C4-2B (cell line): ENCODE measurements at regions not wholly inside any gene's neighbourhood (a gene's known extent, or its start where the extent isn't known, plus 50 kb on each side); places are given as distances from the start of the nearest gene placed in this dataset.

Experiments
- CTCF ChIP-seq: fragments of 450-650 bp; conservative IDR thresholded peaks from 2 replicates; pipeline ENCODE4 v1.5.1; 2017; ENCODE audit warnings: mild to moderate bottlenecking
- ZFX ChIP-seq: fragments of 450-650 bp; IDR thresholded peaks from 2 replicates; pipeline ENCODE4 v1.6.1; 2017

- TF ChIP-seq CTCF (no peak), ZFX (no peak)
Observed at GRCh38 chr2:53095227-53095626, 672.4 kb upstream of the CHAC2 start.
